ENCODE measurements at regions not wholly inside any gene's neighbourhood (a gene's known extent, or its start where the extent isn't known, plus 50 kb on each side); places are given as distances from the start of the nearest gene placed in this dataset.

- no peak for TF ChIP-seq E2F1 (CRISPR knock-in tag; IDR thresholded peaks at IDR 0.05)
- no peak for TF ChIP-seq CTCF (IDR thresholded peaks at IDR 0.05)
These were observed 73.7 kb upstream of the IPO5 start for GRCh38 chr13:97879646-97880310.
